ENCODE measurements at regions not wholly inside any gene's neighbourhood (a gene's known extent, or its start where the extent isn't known, plus 50 kb on each side); places are given as distances from the start of the nearest gene placed in this dataset.

DNA sequence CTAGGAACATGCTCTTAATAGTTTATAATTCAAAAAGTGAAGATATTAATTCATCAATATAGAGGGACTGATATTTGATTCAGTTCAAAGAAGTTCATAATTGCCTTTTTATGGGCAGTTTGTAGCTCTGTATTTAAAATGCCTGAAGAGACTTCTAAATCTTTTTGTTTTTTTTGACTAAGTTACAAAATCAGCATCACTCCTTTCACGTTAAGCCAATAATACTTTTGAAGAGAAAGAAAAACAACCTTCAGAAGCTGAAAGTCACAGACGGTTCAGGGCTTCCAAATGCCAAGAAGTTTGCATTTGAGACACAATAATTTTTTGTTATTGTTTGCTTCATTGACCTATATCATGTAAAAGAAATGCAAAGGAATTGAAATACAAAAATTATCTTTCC is 394.6 kb upstream of the NR2F2 start:
- Histone ChIP-seq H3K4me3 (ENCODE audit: low read length) (no peak overlapping the region), H2AFZ (ENCODE audit: low read length) (no peak overlapping the region), H3K4me1 (ENCODE audit: low read length) (no peaks in the 10 kb centered on the region), H4K20me1 (ENCODE audit: insufficient read depth, low read depth, low read length) (no peaks in the 10 kb centered on the region), H3K9ac (ENCODE audit: low read length) (no peak overlapping the region), H3K27ac (ENCODE audit: low read length) (no peak overlapping the region), H3K9me3 (ENCODE audit: low read length) (peaks cover 27% of the 10 kb centered on the region), H3K9me2 (replicated peaks; ENCODE audit: insufficient read depth, low read length) (no peaks in the 10 kb centered on the region), H3K4me2 (ENCODE audit: low read depth, low read length, poor library complexity, severe bottlenecking) (no peak overlapping the region), H3K79me2 (ENCODE audit: low read length) (no peaks in the 10 kb centered on the region), H3K27me3 (ENCODE audit: low read length) (no peaks in the 10 kb centered on the region), H3K36me3 (ENCODE audit: insufficient read depth, low read length) (no peaks in the 10 kb centered on the region)
- DNase-seq = no peak

DNA sequence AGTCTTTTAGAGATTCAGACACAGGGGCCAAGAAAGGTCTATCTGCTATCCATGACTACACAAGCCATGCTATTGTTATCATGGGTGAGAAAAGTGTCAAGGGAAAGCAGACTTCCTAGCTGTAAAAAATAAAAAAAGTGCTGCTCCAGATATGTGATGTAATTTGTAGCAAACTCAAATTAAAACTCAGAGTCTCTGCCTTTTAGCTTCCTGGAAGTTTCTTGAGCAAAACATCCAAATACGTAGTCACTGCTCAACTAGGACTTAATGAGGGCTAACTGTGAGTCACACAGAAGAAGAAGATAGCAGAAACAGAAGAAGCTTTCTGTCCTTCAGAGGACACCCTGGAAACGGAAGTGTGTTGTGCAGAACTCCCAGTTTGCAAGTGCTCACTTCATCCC is 393.4 kb upstream of the NR2F2 start:
- DNase-seq = no peak
- Histone ChIP-seq H3K9me2 (replicated peaks; ENCODE audit: insufficient read depth, low read length) (no peaks in the 10 kb centered on the region), H2AFZ (ENCODE audit: low read length) (no peak overlapping the region), H3K36me3 (ENCODE audit: insufficient read depth, low read length) (no peaks in the 10 kb centered on the region), H3K27me3 (ENCODE audit: low read length) (no peaks in the 10 kb centered on the region), H4K20me1 (ENCODE audit: insufficient read depth, low read depth, low read length) (no peaks in the 10 kb centered on the region), H3K9me3 (ENCODE audit: low read length) (peaks cover 31% of the 10 kb centered on the region), H3K9ac (ENCODE audit: low read length) (no peak overlapping the region), H3K4me2 (ENCODE audit: low read depth, low read length, poor library complexity, severe bottlenecking) (no peak overlapping the region), H3K4me3 (ENCODE audit: low read length) (no peak overlapping the region), H3K27ac (ENCODE audit: low read length) (no peak overlapping the region), H3K4me1 (ENCODE audit: low read length) (no peaks in the 10 kb centered on the region), H3K79me2 (ENCODE audit: low read length) (no peaks in the 10 kb centered on the region)

DNA sequence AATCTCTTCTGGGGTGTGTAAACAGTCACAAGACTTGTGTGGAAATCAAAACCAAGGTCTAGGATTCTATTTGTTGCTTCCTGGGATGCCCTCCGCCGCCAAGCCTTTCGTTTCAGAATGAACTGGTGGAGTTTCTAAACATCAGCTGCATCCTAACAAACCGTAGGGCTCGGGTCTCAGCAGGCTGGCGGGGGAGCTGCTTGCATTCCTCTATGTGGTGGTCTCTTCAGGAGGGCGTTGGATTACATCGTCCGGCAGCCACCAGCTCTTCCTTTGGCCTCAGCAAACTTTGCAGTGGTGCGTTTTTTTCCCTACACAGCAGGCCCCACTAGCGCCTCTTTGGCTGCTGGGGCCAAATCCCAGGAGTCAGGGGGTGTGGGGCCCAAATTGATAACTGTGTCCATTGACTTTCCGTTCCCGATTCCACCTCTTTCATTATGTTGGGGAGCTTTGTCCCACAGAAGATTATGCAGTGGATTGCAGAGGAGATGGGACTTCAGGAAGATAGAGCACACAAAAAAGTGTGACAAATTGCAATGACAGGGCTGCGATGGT is 390.0 kb upstream of the NR2F2 start:
- Histone ChIP-seq H3K4me2 (ENCODE audit: low read depth, low read length, poor library complexity, severe bottlenecking) (no peak overlapping the region), H3K36me3 (ENCODE audit: insufficient read depth, low read length) (no peaks in the 10 kb centered on the region), H3K4me3 (ENCODE audit: low read length) (no peak overlapping the region), H4K20me1 (ENCODE audit: insufficient read depth, low read depth, low read length) (no peaks in the 10 kb centered on the region), H3K9ac (ENCODE audit: low read length) (no peak overlapping the region), H2AFZ (ENCODE audit: low read length) (no peak overlapping the region), H3K27ac (ENCODE audit: low read length) (no peak overlapping the region), H3K9me2 (replicated peaks; ENCODE audit: insufficient read depth, low read length) (no peaks in the 10 kb centered on the region), H3K79me2 (ENCODE audit: low read length) (no peaks in the 10 kb centered on the region), H3K9me3 (ENCODE audit: low read length) (peaks cover 47% of the 10 kb centered on the region), H3K27me3 (ENCODE audit: low read length) (no peaks in the 10 kb centered on the region), H3K4me1 (ENCODE audit: low read length) (no peaks in the 10 kb centered on the region)
- DNase-seq = no peak

DNA sequence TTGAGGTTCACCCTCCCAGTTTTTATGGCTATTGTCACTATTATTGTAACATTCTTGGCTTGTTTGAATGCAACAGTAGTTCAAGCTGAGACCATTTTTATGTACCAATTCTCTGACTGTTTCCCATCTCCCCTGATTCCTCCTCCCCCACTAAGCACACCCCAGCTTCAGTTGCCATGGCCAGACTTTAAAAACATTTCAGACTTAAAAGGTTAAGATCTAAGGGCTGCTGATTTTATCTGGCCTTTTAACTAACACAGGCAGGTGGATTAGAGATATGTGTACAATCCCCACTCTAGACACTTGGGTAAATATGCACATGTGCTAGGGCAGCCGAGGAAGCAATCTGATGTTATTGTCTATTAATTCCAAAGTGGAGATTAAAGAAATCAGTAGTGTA is 386.3 kb upstream of the NR2F2 start:
- Histone ChIP-seq H3K9me3 (ENCODE audit: low read length) (peaks cover 50% of the 10 kb centered on the region), H3K36me3 (ENCODE audit: insufficient read depth, low read length) (no peaks in the 10 kb centered on the region), H3K79me2 (ENCODE audit: low read length) (no peaks in the 10 kb centered on the region), H3K4me1 (ENCODE audit: low read length) (no peaks in the 10 kb centered on the region), H3K4me2 (ENCODE audit: low read depth, low read length, poor library complexity, severe bottlenecking) (no peak overlapping the region), H3K4me3 (ENCODE audit: low read length) (no peak overlapping the region), H2AFZ (ENCODE audit: low read length) (no peak overlapping the region), H3K9me2 (replicated peaks; ENCODE audit: insufficient read depth, low read length) (no peaks in the 10 kb centered on the region), H3K9ac (ENCODE audit: low read length) (no peak overlapping the region), H3K27me3 (ENCODE audit: low read length) (no peaks in the 10 kb centered on the region), H3K27ac (ENCODE audit: low read length) (no peak overlapping the region), H4K20me1 (ENCODE audit: insufficient read depth, low read depth, low read length) (no peaks in the 10 kb centered on the region)
- no peak for DNase-seq

DNA sequence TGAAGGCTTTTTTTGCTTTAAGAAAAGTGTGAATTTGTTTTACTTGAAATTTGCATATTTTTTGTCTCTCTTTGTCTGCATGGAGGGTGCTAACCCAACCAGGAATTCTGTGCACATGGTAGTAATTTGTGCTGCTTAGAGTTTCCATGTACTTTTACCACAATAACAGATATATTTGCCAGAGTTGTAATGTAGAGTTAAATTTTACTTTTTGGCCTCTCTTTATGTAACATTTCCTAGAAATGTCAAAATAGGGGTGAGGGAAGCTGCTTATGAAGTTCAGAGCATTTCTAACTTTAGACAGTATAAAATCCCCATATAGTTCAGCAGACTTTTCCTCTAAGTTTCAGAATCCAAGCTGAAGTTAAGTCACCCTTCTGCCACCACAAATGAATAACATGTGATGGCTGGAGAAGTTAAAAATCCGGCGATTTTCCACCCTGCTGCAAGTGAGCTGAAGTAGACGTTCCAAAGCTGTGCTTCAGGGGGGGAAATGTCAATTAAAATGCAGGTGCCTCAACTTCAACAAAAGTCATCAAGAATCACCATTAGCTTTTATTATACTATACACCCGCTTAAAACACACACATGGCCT is 385.7 kb upstream of the NR2F2 start:
- no peak for DNase-seq
- Histone ChIP-seq H2AFZ (ENCODE audit: low read length) (no peak overlapping the region), H3K4me2 (ENCODE audit: low read depth, low read length, poor library complexity, severe bottlenecking) (no peak overlapping the region), H4K20me1 (ENCODE audit: insufficient read depth, low read depth, low read length) (no peaks in the 10 kb centered on the region), H3K4me3 (ENCODE audit: low read length) (no peak overlapping the region), H3K27ac (ENCODE audit: low read length) (no peak overlapping the region), H3K9ac (ENCODE audit: low read length) (no peak overlapping the region), H3K79me2 (ENCODE audit: low read length) (no peaks in the 10 kb centered on the region), H3K9me3 (ENCODE audit: low read length) (peaks cover 51% of the 10 kb centered on the region), H3K36me3 (ENCODE audit: insufficient read depth, low read length) (no peaks in the 10 kb centered on the region), H3K9me2 (replicated peaks; ENCODE audit: insufficient read depth, low read length) (no peaks in the 10 kb centered on the region), H3K27me3 (ENCODE audit: low read length) (no peaks in the 10 kb centered on the region), H3K4me1 (ENCODE audit: low read length) (no peaks in the 10 kb centered on the region)

DNA sequence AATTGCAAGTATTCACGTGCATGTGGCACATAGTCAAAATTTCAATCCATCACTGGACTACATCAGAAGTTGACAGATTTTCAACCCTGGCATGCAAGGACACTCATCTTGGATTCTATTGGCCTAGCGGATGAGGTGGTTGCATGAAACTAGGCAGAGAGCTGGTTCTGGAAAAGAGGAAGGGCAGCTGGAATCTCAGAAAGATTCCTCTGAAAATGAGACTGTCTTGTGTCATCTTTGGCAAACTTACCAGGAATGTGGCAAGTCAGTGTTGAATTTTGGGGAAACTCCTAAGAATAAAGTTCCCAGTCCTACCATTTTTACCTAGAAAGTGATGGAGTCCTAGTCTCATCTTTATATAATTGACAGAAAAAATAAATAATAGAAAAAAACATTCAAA is 384.3 kb upstream of the NR2F2 start:
- no peaks in the 10 kb centered on the region for H4K20me1 ChIP-seq (ENCODE audit: insufficient read depth, low read depth, low read length)
- H3K4me2 ChIP-seq (ENCODE audit: low read depth, low read length, poor library complexity, severe bottlenecking) = no peak overlapping the region
- no peak overlapping the region for H3K27ac ChIP-seq (ENCODE audit: low read length)
- H3K9me2 ChIP-seq (replicated peaks; ENCODE audit: insufficient read depth, low read length) = no peaks in the 10 kb centered on the region
- H3K9ac ChIP-seq (ENCODE audit: low read length) = no peak overlapping the region
- no peaks in the 10 kb centered on the region for H3K4me1 ChIP-seq (ENCODE audit: low read length)
- H3K79me2 ChIP-seq (ENCODE audit: low read length) = no peaks in the 10 kb centered on the region
- H3K9me3 ChIP-seq (ENCODE audit: low read length) = peaks cover 60% of the 10 kb centered on the region
- H3K36me3 ChIP-seq (ENCODE audit: insufficient read depth, low read length) = no peaks in the 10 kb centered on the region
- H3K27me3 ChIP-seq (ENCODE audit: low read length) = no peaks in the 10 kb centered on the region
- DNase-seq = no peak
- H3K4me3 ChIP-seq (ENCODE audit: low read length) = no peak overlapping the region
- no peak overlapping the region for H2AFZ ChIP-seq (ENCODE audit: low read length)

DNA sequence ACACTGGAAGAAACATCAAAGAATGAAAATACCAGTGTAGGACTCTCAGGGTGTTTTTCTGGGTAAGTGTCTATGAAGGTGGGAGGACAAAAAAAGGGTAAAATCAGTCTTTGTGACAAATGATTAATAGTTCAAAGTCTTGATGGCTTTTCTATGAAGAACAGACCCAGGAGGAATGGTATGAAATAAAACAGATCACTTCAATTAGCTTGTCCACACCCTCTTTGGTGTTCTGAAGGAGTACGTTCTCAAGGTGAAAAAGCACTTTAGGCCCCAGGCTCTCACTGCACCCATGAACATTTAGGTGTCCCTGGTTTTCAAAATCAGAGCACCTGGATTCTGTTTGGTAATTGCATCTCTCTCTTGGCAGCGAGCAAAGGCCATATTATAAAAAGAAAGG is 383.6 kb upstream of the NR2F2 start:
- no peaks in the 10 kb centered on the region for H3K36me3 ChIP-seq (ENCODE audit: insufficient read depth, low read length)
- H2AFZ ChIP-seq (ENCODE audit: low read length) = no peak overlapping the region
- no peak overlapping the region for H3K27ac ChIP-seq (ENCODE audit: low read length)
- no peaks in the 10 kb centered on the region for H3K9me2 ChIP-seq (replicated peaks; ENCODE audit: insufficient read depth, low read length)
- no peaks in the 10 kb centered on the region for H3K4me1 ChIP-seq (ENCODE audit: low read length)
- H4K20me1 ChIP-seq (ENCODE audit: insufficient read depth, low read depth, low read length) = no peaks in the 10 kb centered on the region
- H3K4me2 ChIP-seq (ENCODE audit: low read depth, low read length, poor library complexity, severe bottlenecking) = no peak overlapping the region
- no peak for DNase-seq
- no peak overlapping the region for H3K4me3 ChIP-seq (ENCODE audit: low read length)
- H3K27me3 ChIP-seq (ENCODE audit: low read length) = no peaks in the 10 kb centered on the region
- peaks cover 60% of the 10 kb centered on the region for H3K9me3 ChIP-seq (ENCODE audit: low read length)
- no peaks in the 10 kb centered on the region for H3K79me2 ChIP-seq (ENCODE audit: low read length)
- no peak overlapping the region for H3K9ac ChIP-seq (ENCODE audit: low read length)

DNA sequence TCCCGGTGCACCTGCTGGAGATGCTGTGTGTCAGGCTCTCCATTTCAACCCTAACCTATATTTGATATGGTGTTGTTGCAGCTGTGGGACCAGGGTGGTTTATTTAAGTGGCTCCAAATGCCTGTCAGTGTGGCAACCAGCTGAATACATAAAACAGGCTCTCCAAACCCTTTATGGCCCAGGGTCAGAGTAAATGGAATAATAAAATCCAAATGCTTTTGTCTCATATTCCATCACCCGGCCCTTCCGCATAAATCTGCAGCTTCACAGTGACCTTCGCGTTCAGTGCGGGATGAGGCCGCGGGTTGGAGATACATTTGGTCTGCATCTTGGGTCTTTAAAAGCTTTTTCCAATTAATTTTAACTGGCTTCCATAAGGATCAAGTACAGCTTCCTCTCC is 382.1 kb upstream of the NR2F2 start:
- peaks cover 54% of the 10 kb centered on the region for H3K9me3 ChIP-seq (ENCODE audit: low read length)
- no peaks in the 10 kb centered on the region for H3K36me3 ChIP-seq (ENCODE audit: insufficient read depth, low read length)
- no peaks in the 10 kb centered on the region for H4K20me1 ChIP-seq (ENCODE audit: insufficient read depth, low read depth, low read length)
- H3K27ac ChIP-seq (ENCODE audit: low read length) = no peak overlapping the region
- H3K27me3 ChIP-seq (ENCODE audit: low read length) = no peaks in the 10 kb centered on the region
- no peaks in the 10 kb centered on the region for H3K9me2 ChIP-seq (replicated peaks; ENCODE audit: insufficient read depth, low read length)
- no peaks in the 10 kb centered on the region for H3K79me2 ChIP-seq (ENCODE audit: low read length)
- DNase-seq = no peak
- no peak overlapping the region for H2AFZ ChIP-seq (ENCODE audit: low read length)
- H3K4me1 ChIP-seq (ENCODE audit: low read length) = no peaks in the 10 kb centered on the region
- H3K4me3 ChIP-seq (ENCODE audit: low read length) = no peak overlapping the region
- no peak overlapping the region for H3K9ac ChIP-seq (ENCODE audit: low read length)
- no peak overlapping the region for H3K4me2 ChIP-seq (ENCODE audit: low read depth, low read length, poor library complexity, severe bottlenecking)

Measured in Karpas-422 (cell line).